C4-2B (cell line): ENCODE measurements at regions not wholly inside any gene's neighbourhood (a gene's known extent, or its start where the extent isn't known, plus 50 kb on each side); places are given as distances from the start of the nearest gene placed in this dataset.

Experiments
- CTCF ChIP-seq: fragments of 450-650 bp; conservative IDR thresholded peaks from 2 replicates; pipeline ENCODE4 v1.5.1; 2017; ENCODE audit warnings: mild to moderate bottlenecking
- ZFX ChIP-seq: fragments of 450-650 bp; IDR thresholded peaks from 2 replicates; pipeline ENCODE4 v1.6.1; 2017

- TF ChIP-seq CTCF (no peak), ZFX (no peak)
Observed at GRCh38 chr17:73820686-73821448, 176.6 kb upstream of the SDK2 start.
